ENCODE measurements at regions not wholly inside any gene's neighbourhood (a gene's known extent, or its start where the extent isn't known, plus 50 kb on each side); places are given as distances from the start of the nearest gene placed in this dataset.

DNA sequence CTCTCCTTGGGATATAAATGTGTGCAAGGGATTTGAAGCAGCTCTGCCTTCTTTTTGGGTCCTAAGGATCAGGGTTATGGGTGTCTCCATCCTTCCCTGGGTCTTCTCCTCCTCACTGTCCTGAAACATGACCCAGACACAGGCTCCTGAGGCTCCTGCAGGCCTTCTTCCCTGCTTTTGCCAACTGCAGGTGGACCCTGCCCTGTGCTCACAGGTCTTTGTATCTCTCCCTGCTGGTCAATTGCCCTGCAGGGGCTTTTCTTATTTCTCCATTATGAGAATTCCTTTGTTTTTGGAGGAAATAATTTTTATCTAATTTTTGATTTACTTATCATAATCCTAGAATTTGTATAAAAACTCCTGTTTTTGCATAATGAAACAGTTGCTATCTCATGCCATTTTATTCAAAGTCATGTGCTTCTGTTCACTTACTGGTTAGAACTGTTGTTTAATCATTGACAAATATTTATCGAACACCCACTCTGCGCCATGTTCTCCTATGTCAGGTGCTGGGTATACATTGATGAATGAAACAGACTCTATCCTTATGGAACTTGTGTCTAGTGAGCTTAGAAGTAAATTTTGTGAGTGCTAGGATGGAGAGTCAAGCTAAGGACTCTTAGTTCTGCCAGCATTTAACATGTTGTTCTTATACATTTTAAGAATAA lies 89.7 kb upstream of the TOP3B start:
- TF ChIP-seq, protein P1, sequence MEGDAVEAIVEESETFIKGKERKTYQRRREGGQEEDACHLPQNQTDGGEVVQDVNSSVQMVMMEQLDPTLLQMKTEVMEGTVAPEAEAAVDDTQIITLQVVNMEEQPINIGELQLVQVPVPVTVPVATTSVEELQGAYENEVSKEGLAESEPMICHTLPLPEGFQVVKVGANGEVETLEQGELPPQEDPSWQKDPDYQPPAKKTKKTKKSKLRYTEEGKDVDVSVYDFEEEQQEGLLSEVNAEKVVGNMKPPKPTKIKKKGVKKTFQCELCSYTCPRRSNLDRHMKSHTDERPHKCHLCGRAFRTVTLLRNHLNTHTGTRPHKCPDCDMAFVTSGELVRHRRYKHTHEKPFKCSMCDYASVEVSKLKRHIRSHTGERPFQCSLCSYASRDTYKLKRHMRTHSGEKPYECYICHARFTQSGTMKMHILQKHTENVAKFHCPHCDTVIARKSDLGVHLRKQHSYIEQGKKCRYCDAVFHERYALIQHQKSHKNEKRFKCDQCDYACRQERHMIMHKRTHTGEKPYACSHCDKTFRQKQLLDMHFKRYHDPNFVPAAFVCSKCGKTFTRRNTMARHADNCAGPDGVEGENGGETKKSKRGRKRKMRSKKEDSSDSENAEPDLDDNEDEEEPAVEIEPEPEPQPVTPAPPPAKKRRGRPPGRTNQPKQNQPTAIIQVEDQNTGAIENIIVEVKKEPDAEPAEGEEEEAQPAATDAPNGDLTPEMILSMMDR (IDR thresholded peaks at IDR 0.05; ENCODE audit: insufficient read depth, missing control alignments): no peak
- DNase-seq (ENCODE audit: insufficient read length, low spot score) (no peak), FAIRE-seq (no peak)

DNA sequence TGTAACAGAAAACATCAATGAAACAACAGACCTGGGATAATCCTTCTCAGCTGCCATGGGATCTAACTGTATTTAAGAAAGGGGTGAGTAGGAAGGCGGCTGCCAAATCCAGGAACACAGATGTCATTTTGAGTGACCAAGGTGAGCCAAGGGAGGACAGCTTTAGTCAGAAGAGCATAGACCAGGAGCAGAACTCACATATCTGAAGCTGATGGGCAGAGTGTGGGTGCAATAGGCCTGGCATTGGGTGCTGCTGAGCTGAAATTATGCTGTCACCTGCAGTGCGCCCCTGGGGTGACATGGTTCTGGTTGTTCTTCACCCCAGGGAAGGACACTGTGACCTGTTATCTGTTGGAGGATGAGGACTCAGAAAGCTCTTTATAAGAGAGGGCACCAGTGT lies 88.9 kb upstream of the TOP3B start:
- TF ChIP-seq, protein P1 (IDR thresholded peaks at IDR 0.05; ENCODE audit: insufficient read depth, missing control alignments): no peak
- FAIRE-seq: no peak
- no peak for DNase-seq (ENCODE audit: insufficient read length, low spot score)

DNA sequence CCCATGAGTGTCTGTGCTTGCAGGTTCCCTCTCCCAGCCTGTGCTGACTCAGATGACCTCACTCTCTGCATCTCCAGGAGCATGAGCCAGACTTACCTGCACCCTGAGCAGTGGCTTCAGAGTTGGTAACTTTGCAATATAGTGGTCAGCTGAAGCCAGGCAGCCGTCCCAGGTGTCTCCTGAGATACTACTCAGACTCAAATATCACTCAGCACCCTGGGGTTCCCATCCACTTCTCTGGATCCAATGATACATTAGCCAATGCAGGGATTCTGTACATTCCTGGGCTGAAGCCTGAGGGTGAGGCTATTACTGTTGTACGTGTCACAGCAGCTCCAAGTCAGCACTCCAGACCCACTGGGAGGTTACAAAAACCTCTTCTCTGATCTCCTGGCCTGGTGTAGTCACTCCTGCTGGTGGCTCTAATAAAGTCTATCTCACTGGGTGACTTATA lies 87.8 kb upstream of the TOP3B start:
- TF ChIP-seq, protein P1 (IDR thresholded peaks at IDR 0.05; ENCODE audit: insufficient read depth, missing control alignments): no peak
- DNase-seq (ENCODE audit: insufficient read length, low spot score) (no peak), FAIRE-seq (no peak)

DNA sequence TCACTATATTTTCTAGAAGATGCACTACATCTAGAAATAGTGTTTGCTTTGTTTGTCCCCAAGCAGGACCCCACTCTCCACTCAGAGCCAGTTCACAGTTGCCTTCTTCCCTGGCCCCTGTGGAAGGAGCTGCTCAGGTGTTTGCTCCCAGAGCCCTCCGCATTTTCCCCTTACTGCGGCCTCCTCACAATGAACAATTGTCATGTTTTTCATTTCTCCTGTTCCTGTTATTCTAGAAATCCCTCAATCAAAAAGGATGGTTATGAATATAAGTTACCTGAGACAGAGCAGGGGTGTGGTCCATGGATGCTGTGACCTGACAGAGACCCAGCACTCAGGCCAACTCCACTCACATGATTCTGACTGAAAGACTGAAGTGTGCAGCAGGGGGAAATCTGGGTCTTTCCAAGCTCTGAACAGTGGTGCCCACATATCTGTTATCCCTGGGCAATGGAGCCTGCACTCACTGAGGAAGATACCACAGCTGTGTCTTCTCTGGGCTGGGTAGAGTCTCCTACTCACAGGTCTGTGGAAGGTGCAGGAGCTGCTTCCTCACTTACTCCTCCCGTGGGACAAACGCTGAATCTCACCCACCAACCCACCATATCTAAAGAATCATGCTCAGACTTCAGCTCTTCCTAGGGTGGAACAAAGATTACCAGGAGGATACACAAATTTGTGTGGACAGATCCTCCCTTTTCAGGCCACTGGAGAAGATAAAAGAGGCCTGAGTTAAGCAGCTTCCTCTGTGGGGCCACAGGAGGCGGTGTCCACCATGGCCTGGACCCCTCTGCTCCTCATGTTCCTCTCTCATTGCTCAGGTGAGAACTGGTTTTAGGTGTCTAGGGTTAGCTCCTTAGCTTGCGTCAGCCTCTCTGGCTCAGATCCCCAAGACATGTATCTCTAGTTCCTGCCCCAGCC lies 87.1 kb upstream of the TOP3B start:
- TF ChIP-seq, protein P1 (IDR thresholded peaks at IDR 0.05; ENCODE audit: insufficient read depth, missing control alignments): no peak
- FAIRE-seq (no peak), DNase-seq (ENCODE audit: insufficient read length, low spot score) (no peak)

GRCh38 chr22:22068657-22069056 lies 86.1 kb upstream of the TOP3B start:
- no peak for DNase-seq (ENCODE audit: insufficient read length, low spot score)
- TF ChIP-seq, protein P1 (IDR thresholded peaks at IDR 0.05; ENCODE audit: insufficient read depth, missing control alignments): no peak
- FAIRE-seq: no peak

DNA sequence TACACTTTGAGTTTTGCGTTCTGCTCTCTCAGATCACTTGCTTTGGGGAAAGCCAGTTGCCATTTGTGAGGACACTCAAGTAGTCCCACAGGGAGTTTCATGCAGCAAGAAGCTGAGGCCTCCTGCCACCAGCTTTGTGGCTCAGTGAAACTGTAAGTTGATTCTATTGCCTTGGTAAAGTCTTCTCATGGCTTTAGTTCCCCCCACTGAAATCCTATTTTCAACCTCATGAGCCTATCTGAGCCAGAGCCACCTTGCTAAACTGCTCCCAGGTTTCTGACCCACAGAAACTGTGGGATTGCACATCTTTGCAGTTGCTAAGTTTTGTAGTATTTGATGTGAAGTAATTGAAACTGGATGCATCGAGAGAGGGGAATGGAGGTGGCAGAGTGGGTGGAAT lies 85.4 kb upstream of the TOP3B start:
- FAIRE-seq: no peak
- TF ChIP-seq, protein P1 (IDR thresholded peaks at IDR 0.05; ENCODE audit: insufficient read depth, missing control alignments): no peak
- DNase-seq (ENCODE audit: insufficient read length, low spot score): no peak

GRCh38 chr22:22067192-22067591 lies 84.6 kb upstream of the TOP3B start:
- DNase-seq (ENCODE audit: insufficient read length, low spot score) (no peak), FAIRE-seq (no peak)
- TF ChIP-seq, protein P1 (IDR thresholded peaks at IDR 0.05; ENCODE audit: insufficient read depth, missing control alignments): no peak

Measured in D721Med (cell line).